Neural cell (in vitro differentiated cells): ENCODE measurements at regions not wholly inside any gene's neighbourhood (a gene's known extent, or its start where the extent isn't known, plus 50 kb on each side); places are given as distances from the start of the nearest gene placed in this dataset.

Experiments
- H2AFZ ChIP-seq: fragments of 200-600, 300-800 bp; sonication (generic), shearing (Covaris generic); 2 replicates; pipeline ENCODE4 v1.6.0; 2014; ENCODE audit warnings: low read depth, mild to moderate bottlenecking, antibody characterized with exemption, low read length, moderate library complexity
- H3F3A ChIP-seq: fragments of 200-600 bp; shearing (Covaris generic); 2 replicates; pipeline ENCODE4 v1.6.1; 2016; ENCODE audit warnings: mild to moderate bottlenecking, moderate library complexity, mixed read lengths, antibody characterized with exemption, low read length; ENCODE audit not compliant: insufficient read depth, poor library complexity, severe bottlenecking
- H3K27ac ChIP-seq: fragments of 200-600, 300-800 bp; sonication (generic), shearing (Covaris generic); 2 replicates; pipeline ENCODE4 v1.5.1; 2014; ENCODE audit warnings: mild to moderate bottlenecking, low read length, moderate library complexity
- H3K27me3 ChIP-seq: fragments of 300-800, 200-600 bp; sonication (generic), shearing (Covaris generic); 2 replicates; pipeline ENCODE4 v1.6.0; 2014; ENCODE audit warnings: mild to moderate bottlenecking, low read depth, low read length, moderate library complexity; ENCODE audit not compliant: insufficient read depth
- H3K36me3 ChIP-seq: fragments of 300-800, 200-600 bp; sonication (generic), shearing (Covaris generic); 2 replicates; pipeline ENCODE4 v1.5.1; 2014; ENCODE audit warnings: mild to moderate bottlenecking, antibody characterized with exemption, low read length, moderate library complexity; ENCODE audit not compliant: insufficient read depth
- H3K4me2 ChIP-seq: fragments of 300-800, 200-600 bp; sonication (generic), shearing (Covaris generic); 2 replicates; pipeline ENCODE4 v1.6.0; 2014; ENCODE audit warnings: mild to moderate bottlenecking, low read length
- H3K4me3 ChIP-seq: fragments of 300-800, 200-600 bp; sonication (generic), shearing (Covaris generic); 2 replicates; pipeline ENCODE4 v1.5.1; 2014; ENCODE audit warnings: mild to moderate bottlenecking, low read length, moderate library complexity
- H3K79me2 ChIP-seq: fragments of 200-600 bp; shearing (Covaris generic); replicated peaks from 2 replicates; pipeline ENCODE4 v1.6.0; 2014; ENCODE audit warnings: mild to moderate bottlenecking, low read length, moderate library complexity; ENCODE audit not compliant: insufficient read depth
- H3K9ac ChIP-seq: fragments of 300-800, 200-600 bp; sonication (generic), shearing (Covaris generic); 2 replicates; pipeline ENCODE4 v1.6.1; 2016; ENCODE audit warnings: mild to moderate bottlenecking, low read length, mixed read lengths
- H3K9me2 ChIP-seq: fragments of 200-600 bp; shearing (Covaris generic); 2 replicates; pipeline ENCODE4 v1.6.1; 2016; ENCODE audit warnings: mild to moderate bottlenecking, low read length, mixed read lengths; ENCODE audit not compliant: insufficient read depth
- H3K9me3 ChIP-seq: fragments of 200-600, 300-800 bp; sonication (generic), shearing (Covaris generic); 2 replicates; pipeline ENCODE4 v1.6.1; 2016; ENCODE audit warnings: mild to moderate bottlenecking, mixed run types, low read length, moderate library complexity, mixed read lengths
- H4K20me1 ChIP-seq: fragments of 200-600 bp; shearing (Covaris generic); 2 replicates; pipeline ENCODE4 v1.6.1; 2016; ENCODE audit warnings: mild to moderate bottlenecking, mixed run types; ENCODE audit not compliant: insufficient read depth
- EP300 ChIP-seq: fragments of 450-650 bp; conservative IDR thresholded peaks from 2 replicates; pipeline ENCODE4 v1.6.1; 2014; ENCODE audit warnings: antibody characterized with exemption, mild to moderate bottlenecking, moderate library complexity; ENCODE audit not compliant: poor library complexity, severe bottlenecking
- EZH2 ChIP-seq: fragments of 200-600, 300-800 bp; shearing (Covaris generic), sonication (generic); IDR thresholded peaks from 2 replicates; pipeline ENCODE4 v1.6.1; 2014; ENCODE audit warnings: antibody characterized with exemption, low read length, borderline replicate concordance, mild to moderate bottlenecking; ENCODE audit not compliant: insufficient read depth, poor library complexity, severe bottlenecking
- MXI1 ChIP-seq: fragments of 450-650 bp; conservative IDR thresholded peaks from 2 replicates; pipeline ENCODE4 v1.6.1; 2014; ENCODE audit warnings: antibody characterized with exemption, mild to moderate bottlenecking; ENCODE audit not compliant: poor library complexity, severe bottlenecking
- POLR2AphosphoS5 ChIP-seq: IDR thresholded peaks from 2 replicates; pipeline ENCODE4 v1.6.1; 2012
- RAD21 ChIP-seq: fragments of 450-650 bp; conservative IDR thresholded peaks from 2 replicates; pipeline ENCODE4 v1.6.1; 2014; ENCODE audit warnings: antibody characterized with exemption, mild to moderate bottlenecking, moderate library complexity
- SMC3 ChIP-seq: fragments of 450-650 bp; conservative IDR thresholded peaks from 2 replicates; pipeline ENCODE4 v1.6.1; 2014; ENCODE audit warnings: antibody characterized with exemption, mild to moderate bottlenecking, moderate library complexity; ENCODE audit not compliant: poor library complexity
- TAF1 ChIP-seq: IDR thresholded peaks from 2 replicates; pipeline ENCODE4 v1.6.1; 2012; ENCODE audit warnings: low read depth
- TF ChIP-seq, protein P1 (sequence below): fragments of 450-650 bp; IDR thresholded peaks from 2 replicates; pipeline ENCODE4 v1.5.1; 2014; ENCODE audit warnings: antibody characterized with exemption, mild to moderate bottlenecking, moderate library complexity; ENCODE audit not compliant: poor library complexity, severe bottlenecking
- TF ChIP-seq, protein P2 (sequence below): IDR thresholded peaks from 2 replicates; pipeline ENCODE4 v1.6.1; 2012; ENCODE audit warnings: borderline replicate concordance

DNA sequence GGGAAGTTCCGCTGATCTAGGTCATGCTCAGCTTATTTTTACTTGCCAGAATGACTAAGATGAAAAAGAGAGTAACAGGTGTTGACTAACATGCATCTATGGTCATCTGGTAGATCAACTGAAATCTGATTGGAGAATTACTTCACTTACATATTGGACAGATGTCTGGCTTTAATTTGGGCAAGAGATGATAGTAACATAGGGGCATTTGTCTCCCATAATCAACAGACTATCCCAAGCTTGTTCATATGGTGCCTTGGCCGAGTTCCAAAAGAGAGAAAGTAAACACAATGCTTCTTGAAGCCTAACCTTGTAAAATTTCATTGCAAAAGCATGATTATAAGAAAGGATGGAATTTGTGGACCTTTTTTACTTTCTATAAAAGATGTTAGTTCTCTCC is 503.7 kb downstream of the ADCYAP1 start:
- H3K4me2 ChIP-seq = no peak overlapping the region
- H3F3A ChIP-seq = no peaks in the 10 kb centered on the region
- no peak overlapping the region for H3K4me3 ChIP-seq
- no peaks in the 10 kb centered on the region for H4K20me1 ChIP-seq
- H3K9me3 ChIP-seq = no peaks in the 10 kb centered on the region
- no peaks in the 10 kb centered on the region for H3K79me2 ChIP-seq
- no peaks in the 10 kb centered on the region for H3K9me2 ChIP-seq
- no peak overlapping the region for H3K27ac ChIP-seq
- H3K36me3 ChIP-seq = no peaks in the 10 kb centered on the region
- H3K27me3 ChIP-seq = no peaks in the 10 kb centered on the region
- H2AFZ ChIP-seq = no peak overlapping the region
- TF ChIP-seq EP300 (no peak), POLR2AphosphoS5 (no peak), SMC3 (no peak), EZH2 (no peak), MXI1 (no peak), RAD21 (no peak), TAF1 (no peak)
- TF ChIP-seq, protein P1, sequence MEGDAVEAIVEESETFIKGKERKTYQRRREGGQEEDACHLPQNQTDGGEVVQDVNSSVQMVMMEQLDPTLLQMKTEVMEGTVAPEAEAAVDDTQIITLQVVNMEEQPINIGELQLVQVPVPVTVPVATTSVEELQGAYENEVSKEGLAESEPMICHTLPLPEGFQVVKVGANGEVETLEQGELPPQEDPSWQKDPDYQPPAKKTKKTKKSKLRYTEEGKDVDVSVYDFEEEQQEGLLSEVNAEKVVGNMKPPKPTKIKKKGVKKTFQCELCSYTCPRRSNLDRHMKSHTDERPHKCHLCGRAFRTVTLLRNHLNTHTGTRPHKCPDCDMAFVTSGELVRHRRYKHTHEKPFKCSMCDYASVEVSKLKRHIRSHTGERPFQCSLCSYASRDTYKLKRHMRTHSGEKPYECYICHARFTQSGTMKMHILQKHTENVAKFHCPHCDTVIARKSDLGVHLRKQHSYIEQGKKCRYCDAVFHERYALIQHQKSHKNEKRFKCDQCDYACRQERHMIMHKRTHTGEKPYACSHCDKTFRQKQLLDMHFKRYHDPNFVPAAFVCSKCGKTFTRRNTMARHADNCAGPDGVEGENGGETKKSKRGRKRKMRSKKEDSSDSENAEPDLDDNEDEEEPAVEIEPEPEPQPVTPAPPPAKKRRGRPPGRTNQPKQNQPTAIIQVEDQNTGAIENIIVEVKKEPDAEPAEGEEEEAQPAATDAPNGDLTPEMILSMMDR = no peak
- TF ChIP-seq, protein P2, sequence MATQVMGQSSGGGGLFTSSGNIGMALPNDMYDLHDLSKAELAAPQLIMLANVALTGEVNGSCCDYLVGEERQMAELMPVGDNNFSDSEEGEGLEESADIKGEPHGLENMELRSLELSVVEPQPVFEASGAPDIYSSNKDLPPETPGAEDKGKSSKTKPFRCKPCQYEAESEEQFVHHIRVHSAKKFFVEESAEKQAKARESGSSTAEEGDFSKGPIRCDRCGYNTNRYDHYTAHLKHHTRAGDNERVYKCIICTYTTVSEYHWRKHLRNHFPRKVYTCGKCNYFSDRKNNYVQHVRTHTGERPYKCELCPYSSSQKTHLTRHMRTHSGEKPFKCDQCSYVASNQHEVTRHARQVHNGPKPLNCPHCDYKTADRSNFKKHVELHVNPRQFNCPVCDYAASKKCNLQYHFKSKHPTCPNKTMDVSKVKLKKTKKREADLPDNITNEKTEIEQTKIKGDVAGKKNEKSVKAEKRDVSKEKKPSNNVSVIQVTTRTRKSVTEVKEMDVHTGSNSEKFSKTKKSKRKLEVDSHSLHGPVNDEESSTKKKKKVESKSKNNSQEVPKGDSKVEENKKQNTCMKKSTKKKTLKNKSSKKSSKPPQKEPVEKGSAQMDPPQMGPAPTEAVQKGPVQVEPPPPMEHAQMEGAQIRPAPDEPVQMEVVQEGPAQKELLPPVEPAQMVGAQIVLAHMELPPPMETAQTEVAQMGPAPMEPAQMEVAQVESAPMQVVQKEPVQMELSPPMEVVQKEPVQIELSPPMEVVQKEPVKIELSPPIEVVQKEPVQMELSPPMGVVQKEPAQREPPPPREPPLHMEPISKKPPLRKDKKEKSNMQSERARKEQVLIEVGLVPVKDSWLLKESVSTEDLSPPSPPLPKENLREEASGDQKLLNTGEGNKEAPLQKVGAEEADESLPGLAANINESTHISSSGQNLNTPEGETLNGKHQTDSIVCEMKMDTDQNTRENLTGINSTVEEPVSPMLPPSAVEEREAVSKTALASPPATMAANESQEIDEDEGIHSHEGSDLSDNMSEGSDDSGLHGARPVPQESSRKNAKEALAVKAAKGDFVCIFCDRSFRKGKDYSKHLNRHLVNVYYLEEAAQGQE = no peak
- no peak overlapping the region for H3K9ac ChIP-seq

DNA sequence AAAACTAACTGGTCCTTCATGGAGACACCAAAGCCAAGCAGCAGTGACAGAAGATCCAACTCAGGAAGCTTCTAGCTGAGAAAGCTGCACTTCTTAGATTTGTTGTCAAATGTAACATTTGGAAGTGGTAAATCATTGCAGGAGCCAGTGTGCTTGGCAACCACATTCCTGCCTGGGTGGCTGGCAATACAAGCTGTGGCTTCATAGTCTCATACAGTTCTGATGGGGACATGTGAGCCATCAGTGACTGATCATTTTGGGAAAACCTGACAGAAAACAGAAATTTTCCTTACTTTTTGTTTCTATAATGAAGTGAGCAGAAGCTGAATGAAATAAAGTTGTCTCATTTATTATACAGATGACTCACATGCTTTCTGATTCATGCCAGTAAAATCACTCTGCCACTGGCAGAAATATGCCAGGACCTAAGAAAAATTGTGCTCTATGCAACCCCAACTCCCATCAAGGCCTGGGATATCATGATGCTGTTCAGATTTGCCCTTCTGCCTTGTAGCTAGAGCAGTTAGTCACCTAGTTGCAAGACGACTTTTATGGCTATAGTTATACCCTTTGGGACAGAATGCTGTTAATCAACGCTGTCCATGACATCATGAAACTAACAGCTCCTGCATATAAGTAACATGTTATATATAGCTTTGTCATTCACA is 508.1 kb downstream of the ADCYAP1 start:
- H3K4me3 ChIP-seq = no peak overlapping the region

More for the DNA sequence above, 508.1 kb downstream of the ADCYAP1 start:
- no peaks in the 10 kb centered on the region for H3K36me3 ChIP-seq
- no peak overlapping the region for H3K9ac ChIP-seq
- no peaks in the 10 kb centered on the region for H3K79me2 ChIP-seq
- no peaks in the 10 kb centered on the region for H3K27me3 ChIP-seq
- H4K20me1 ChIP-seq = no peaks in the 10 kb centered on the region
- TF ChIP-seq EZH2 = no peak
- TF ChIP-seq, protein P2 = no peak
- TF ChIP-seq TAF1 = no peak
- no peak for TF ChIP-seq POLR2AphosphoS5
- no peak for TF ChIP-seq SMC3
- TF ChIP-seq MXI1 = no peak
- TF ChIP-seq, protein P1 = no peak
- no peak for TF ChIP-seq EP300
- TF ChIP-seq RAD21 = no peak
- H3K4me2 ChIP-seq = no peak overlapping the region
- H3F3A ChIP-seq = no peaks in the 10 kb centered on the region
- no peak overlapping the region for H2AFZ ChIP-seq
- H3K27ac ChIP-seq = no peak overlapping the region
- no peaks in the 10 kb centered on the region for H3K9me2 ChIP-seq
- H3K9me3 ChIP-seq = no peaks in the 10 kb centered on the region
